ENCODE measurements at regions not wholly inside any gene's neighbourhood (a gene's known extent, or its start where the extent isn't known, plus 50 kb on each side); places are given as distances from the start of the nearest gene placed in this dataset.
"Not testable (repeated sequence)": the region's sequence is repeated elsewhere in the genome, so short reads cannot be mapped to it uniquely, and the experiment has no call there.

DNA sequence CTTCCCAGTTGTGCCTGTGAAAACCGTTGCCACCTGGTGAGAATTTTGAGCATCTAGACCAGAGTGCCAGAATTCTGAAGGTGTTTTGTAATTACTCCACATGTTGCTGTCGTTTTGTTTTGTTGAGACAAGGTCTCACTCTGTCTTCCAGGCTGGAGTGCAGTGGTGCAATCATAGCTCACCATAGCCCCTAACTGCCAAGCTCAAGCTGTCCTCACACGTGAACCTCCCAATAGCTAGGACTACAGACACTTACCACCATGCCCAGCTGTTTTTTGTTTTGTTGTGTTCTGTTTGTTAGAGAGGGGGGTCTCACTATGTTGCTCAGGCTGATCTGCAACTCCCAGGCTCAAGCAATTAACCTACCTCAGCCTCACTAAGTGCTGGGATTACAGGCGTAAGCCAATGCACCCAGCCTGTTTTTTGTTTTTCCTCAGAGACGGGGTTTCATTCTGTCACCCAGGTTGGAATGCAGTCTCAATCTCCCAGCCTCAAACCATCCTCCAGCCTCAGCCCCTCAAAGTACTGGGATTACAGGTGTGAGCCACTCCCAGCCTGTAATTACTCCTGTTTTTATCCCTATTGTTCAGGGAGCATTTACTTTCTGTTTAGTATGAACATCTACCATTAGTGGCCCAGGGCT lies 121.1 kb upstream of the DMRT1 start (continued):
- TF ChIP-seq, protein P1, sequence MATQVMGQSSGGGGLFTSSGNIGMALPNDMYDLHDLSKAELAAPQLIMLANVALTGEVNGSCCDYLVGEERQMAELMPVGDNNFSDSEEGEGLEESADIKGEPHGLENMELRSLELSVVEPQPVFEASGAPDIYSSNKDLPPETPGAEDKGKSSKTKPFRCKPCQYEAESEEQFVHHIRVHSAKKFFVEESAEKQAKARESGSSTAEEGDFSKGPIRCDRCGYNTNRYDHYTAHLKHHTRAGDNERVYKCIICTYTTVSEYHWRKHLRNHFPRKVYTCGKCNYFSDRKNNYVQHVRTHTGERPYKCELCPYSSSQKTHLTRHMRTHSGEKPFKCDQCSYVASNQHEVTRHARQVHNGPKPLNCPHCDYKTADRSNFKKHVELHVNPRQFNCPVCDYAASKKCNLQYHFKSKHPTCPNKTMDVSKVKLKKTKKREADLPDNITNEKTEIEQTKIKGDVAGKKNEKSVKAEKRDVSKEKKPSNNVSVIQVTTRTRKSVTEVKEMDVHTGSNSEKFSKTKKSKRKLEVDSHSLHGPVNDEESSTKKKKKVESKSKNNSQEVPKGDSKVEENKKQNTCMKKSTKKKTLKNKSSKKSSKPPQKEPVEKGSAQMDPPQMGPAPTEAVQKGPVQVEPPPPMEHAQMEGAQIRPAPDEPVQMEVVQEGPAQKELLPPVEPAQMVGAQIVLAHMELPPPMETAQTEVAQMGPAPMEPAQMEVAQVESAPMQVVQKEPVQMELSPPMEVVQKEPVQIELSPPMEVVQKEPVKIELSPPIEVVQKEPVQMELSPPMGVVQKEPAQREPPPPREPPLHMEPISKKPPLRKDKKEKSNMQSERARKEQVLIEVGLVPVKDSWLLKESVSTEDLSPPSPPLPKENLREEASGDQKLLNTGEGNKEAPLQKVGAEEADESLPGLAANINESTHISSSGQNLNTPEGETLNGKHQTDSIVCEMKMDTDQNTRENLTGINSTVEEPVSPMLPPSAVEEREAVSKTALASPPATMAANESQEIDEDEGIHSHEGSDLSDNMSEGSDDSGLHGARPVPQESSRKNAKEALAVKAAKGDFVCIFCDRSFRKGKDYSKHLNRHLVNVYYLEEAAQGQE (IDR thresholded peaks at IDR 0.05): no peak
- no peak for TF ChIP-seq RAD21 (IDR thresholded peaks at IDR 0.05)
- no peak for TF ChIP-seq YY1 (IDR thresholded peaks at IDR 0.05)
- no peak for TF ChIP-seq EGR1 (IDR thresholded peaks at IDR 0.05; ENCODE audit: low read depth in 2 of 2)
- no peak for TF ChIP-seq TAF1 (conservative IDR thresholded peaks at IDR 0.05)
- TF ChIP-seq GABPA (IDR thresholded peaks at IDR 0.05 in 1 of 2, conservative IDR thresholded peaks at IDR 0.05 in 1 of 2): no peak

DNA sequence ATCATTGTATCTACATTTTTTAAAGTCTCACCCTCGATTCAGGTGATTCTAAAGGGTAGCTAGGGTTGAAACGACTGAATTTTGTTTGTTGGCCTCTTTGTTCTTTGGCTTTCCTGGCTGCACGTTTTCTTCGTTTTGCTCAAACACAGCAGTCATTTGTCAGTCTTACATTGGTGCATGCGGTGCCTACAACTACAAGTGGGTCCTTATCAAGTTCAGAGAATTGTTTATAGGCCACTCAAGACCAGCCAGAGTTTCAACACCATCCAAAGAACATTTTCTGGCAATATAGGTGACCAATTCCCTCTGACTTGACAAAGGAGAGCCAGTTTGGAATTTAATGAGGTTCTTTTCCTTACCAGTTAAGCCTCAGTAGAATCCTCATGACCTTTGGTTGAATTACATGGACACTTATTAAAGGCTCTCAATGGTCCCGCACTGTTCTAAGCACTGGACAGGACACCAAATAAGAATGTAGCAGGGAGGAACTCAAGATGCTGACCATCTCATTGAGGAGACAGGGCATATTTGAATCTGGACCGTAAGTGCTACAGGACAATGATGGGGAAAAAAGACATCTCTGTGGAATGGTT lies 119.0 kb upstream of the DMRT1 start:
- no peak for DNase-seq (ENCODE audit: low spot score)
- Histone ChIP-seq H3K27me3 (ENCODE audit: control insufficient read depth in 4 of 4, insufficient read depth in 4 of 4, low read length in 3 of 4) (no peaks in the 10 kb centered on the region), H3K4me3 (ENCODE audit: low read depth in 1 of 3, low read length in 3 of 3) (no peak overlapping the region), H3K27ac (ENCODE audit: low read depth in 1 of 2, low read length in 2 of 2) (no peak overlapping the region), H3K9me3 (ENCODE audit: control insufficient read depth in 4 of 4, low read length in 3 of 4) (no peaks in the 10 kb centered on the region), H3K4me1 (ENCODE audit: control insufficient read depth in 4 of 4, insufficient read depth in 4 of 4, low read length in 3 of 4) (peaks cover 4 to 27% (median 6%) of the 10 kb centered on the region in 4 donors), H3K9ac (ENCODE audit: low read depth in 1 of 2, low read length in 2 of 2) (no peak overlapping the region), H3K36me3 (ENCODE audit: control insufficient read depth in 4 of 4, insufficient read depth in 3 of 4, low read depth in 1 of 4, low read length in 3 of 4) (peaks cover 0 to 24% (median 9%) of the 10 kb centered on the region in 4 donors)
- TF ChIP-seq, protein P2, sequence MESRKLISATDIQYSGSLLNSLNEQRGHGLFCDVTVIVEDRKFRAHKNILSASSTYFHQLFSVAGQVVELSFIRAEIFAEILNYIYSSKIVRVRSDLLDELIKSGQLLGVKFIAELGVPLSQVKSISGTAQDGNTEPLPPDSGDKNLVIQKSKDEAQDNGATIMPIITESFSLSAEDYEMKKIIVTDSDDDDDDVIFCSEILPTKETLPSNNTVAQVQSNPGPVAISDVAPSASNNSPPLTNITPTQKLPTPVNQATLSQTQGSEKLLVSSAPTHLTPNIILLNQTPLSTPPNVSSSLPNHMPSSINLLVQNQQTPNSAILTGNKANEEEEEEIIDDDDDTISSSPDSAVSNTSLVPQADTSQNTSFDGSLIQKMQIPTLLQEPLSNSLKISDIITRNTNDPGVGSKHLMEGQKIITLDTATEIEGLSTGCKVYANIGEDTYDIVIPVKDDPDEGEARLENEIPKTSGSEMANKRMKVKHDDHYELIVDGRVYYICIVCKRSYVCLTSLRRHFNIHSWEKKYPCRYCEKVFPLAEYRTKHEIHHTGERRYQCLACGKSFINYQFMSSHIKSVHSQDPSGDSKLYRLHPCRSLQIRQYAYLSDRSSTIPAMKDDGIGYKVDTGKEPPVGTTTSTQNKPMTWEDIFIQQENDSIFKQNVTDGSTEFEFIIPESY (IDR thresholded peaks at IDR 0.05): no peak
- TF ChIP-seq JUND (IDR thresholded peaks at IDR 0.05) (no peak), TAF1 (conservative IDR thresholded peaks at IDR 0.05) (no peak), FOXA1 (IDR thresholded peaks at IDR 0.05) (no peak), HNF4G (IDR thresholded peaks at IDR 0.05) (no peak), NR2F2 (IDR thresholded peaks at IDR 0.05) (no peak), RAD21 (IDR thresholded peaks at IDR 0.05) (no peak), SP1 (IDR thresholded peaks at IDR 0.05) (no peak), RXRA (IDR thresholded peaks at IDR 0.05) (no peak), HNF4A (conservative IDR thresholded peaks at IDR 0.05) (no peak), EGR1 (IDR thresholded peaks at IDR 0.05; ENCODE audit: low read depth in 2 of 2) (no peak), YY1 (IDR thresholded peaks at IDR 0.05) (no peak), GABPA (IDR thresholded peaks at IDR 0.05 in 1 of 2, conservative IDR thresholded peaks at IDR 0.05 in 1 of 2) (no peak), FOXA2 (IDR thresholded peaks at IDR 0.05) (no peak)
- TF ChIP-seq, protein P3, sequence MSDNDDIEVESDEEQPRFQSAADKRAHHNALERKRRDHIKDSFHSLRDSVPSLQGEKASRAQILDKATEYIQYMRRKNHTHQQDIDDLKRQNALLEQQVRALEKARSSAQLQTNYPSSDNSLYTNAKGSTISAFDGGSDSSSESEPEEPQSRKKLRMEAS (IDR thresholded peaks at IDR 0.05): no peak
- TF ChIP-seq, protein P1 (IDR thresholded peaks at IDR 0.05): no peak
- TF ChIP-seq, protein P4, sequence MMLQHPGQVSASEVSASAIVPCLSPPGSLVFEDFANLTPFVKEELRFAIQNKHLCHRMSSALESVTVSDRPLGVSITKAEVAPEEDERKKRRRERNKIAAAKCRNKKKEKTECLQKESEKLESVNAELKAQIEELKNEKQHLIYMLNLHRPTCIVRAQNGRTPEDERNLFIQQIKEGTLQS (IDR thresholded peaks at IDR 0.05): no peak
- TF ChIP-seq, protein P5, sequence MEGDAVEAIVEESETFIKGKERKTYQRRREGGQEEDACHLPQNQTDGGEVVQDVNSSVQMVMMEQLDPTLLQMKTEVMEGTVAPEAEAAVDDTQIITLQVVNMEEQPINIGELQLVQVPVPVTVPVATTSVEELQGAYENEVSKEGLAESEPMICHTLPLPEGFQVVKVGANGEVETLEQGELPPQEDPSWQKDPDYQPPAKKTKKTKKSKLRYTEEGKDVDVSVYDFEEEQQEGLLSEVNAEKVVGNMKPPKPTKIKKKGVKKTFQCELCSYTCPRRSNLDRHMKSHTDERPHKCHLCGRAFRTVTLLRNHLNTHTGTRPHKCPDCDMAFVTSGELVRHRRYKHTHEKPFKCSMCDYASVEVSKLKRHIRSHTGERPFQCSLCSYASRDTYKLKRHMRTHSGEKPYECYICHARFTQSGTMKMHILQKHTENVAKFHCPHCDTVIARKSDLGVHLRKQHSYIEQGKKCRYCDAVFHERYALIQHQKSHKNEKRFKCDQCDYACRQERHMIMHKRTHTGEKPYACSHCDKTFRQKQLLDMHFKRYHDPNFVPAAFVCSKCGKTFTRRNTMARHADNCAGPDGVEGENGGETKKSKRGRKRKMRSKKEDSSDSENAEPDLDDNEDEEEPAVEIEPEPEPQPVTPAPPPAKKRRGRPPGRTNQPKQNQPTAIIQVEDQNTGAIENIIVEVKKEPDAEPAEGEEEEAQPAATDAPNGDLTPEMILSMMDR (IDR thresholded peaks at IDR 0.05; ENCODE audit: low read depth, low read length, missing input control): no peak
- 93% methylated on average over 7 of the region's 7 CpGs for WGBS

DNA sequence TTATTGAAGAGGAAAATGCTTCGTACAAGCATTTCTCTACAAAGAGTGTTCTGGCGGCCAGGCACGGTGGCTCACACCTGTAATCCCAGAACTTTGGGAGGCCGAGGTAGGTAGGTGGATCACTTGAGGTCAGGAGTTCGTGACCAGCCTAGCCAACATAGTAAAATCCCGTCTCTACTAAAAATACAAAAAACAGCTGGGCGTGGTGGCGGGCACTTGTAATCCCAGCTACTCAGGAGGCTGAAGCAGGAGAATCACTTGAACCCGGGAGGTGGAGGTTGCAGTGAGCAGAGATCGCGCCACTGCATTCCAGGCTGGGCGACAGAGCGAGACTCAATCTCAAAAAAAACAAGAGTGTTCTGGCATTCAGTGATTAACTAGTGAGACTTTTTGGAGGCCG lies 117.0 kb upstream of the DMRT1 start:
- not testable (repeated sequence) for H3K9ac ChIP-seq (ENCODE audit: low read depth in 1 of 2, low read length in 2 of 2); H3K27me3 ChIP-seq (ENCODE audit: control insufficient read depth in 4 of 4, insufficient read depth in 4 of 4, low read length in 3 of 4); DNase-seq (ENCODE audit: low spot score); H3K4me3 ChIP-seq (ENCODE audit: low read depth in 1 of 3, low read length in 3 of 3); H3K27ac ChIP-seq (ENCODE audit: low read depth in 1 of 2, low read length in 2 of 2); H3K9me3 ChIP-seq (ENCODE audit: control insufficient read depth in 4 of 4, low read length in 3 of 4)
- Histone ChIP-seq H3K36me3 (ENCODE audit: control insufficient read depth in 4 of 4, insufficient read depth in 3 of 4, low read depth in 1 of 4, low read length in 3 of 4) (peaks cover 2 to 32% (median 15%) of the 10 kb centered on the region in 4 donors), H3K4me1 (ENCODE audit: control insufficient read depth in 4 of 4, insufficient read depth in 4 of 4, low read length in 3 of 4) (peaks cover 0 to 25% (median 4%) of the 10 kb centered on the region in 4 donors)
- 95% methylated on average over 14 of the region's 14 CpGs for WGBS
